HG03103 (cell line): ENCODE measurements at regions not wholly inside any gene's neighbourhood (a gene's known extent, or its start where the extent isn't known, plus 50 kb on each side); places are given as distances from the start of the nearest gene placed in this dataset.

Experiments used
- ATAC-seq: cut with Tn5 transposase; IDR thresholded peaks from one replicate; pipeline ENCODE4 v1.9.1; 2021; ENCODE audit warnings: low read depth; ENCODE audit not compliant: unreplicated experiment

- ATAC-seq = no peak
These were observed 754.7 kb downstream of the DTWD2 start for GRCh38 chr5:118233606-118234005.

- ATAC-seq = no peak
These were observed 759.9 kb downstream of the DTWD2 start for GRCh38 chr5:118228489-118228888.

- ATAC-seq = no peak
These were observed 763.8 kb downstream of the DTWD2 start for GRCh38 chr5:118224546-118224945.

GRCh38 chr5:118220556-118221195 is 767.7 kb downstream of the DTWD2 start:
- no peak for ATAC-seq

GRCh38 chr5:118211606-118212005 is 776.7 kb downstream of the DTWD2 start:
- no peak for ATAC-seq

GRCh38 chr5:118208031-118208453 is 780.3 kb downstream of the DTWD2 start:
- no peak for ATAC-seq

GRCh38 chr5:118199801-118200200 is 788.5 kb downstream of the DTWD2 start:
- ATAC-seq = no peak

GRCh38 chr5:118196229-118196628 is 792.1 kb downstream of the DTWD2 start:
- ATAC-seq = no peak

- ATAC-seq = no peak
These were observed 793.1 kb downstream of the DTWD2 start for GRCh38 chr5:118195211-118195610.

GRCh38 chr5:118193194-118193905 is 795.0 kb downstream of the DTWD2 start:
- ATAC-seq = no peak

- no peak for ATAC-seq
These were observed 803.3 kb downstream of the DTWD2 start for GRCh38 chr5:118185018-118185417.

GRCh38 chr5:118176146-118176545 is 812.2 kb downstream of the DTWD2 start:
- no peak for ATAC-seq

GRCh38 chr5:118174671-118175070 is 813.7 kb downstream of the DTWD2 start:
- no peak for ATAC-seq

- no peak for ATAC-seq
These were observed 815.0 kb downstream of the DTWD2 start for GRCh38 chr5:118173340-118173739.

- ATAC-seq = no peak
These were observed 822.7 kb downstream of the DTWD2 start for GRCh38 chr5:118165619-118166018.

GRCh38 chr5:118156181-118156580 is 832.2 kb downstream of the DTWD2 start:
- ATAC-seq = no peak

- ATAC-seq = no peak
These were observed 841.5 kb downstream of the DTWD2 start for GRCh38 chr5:118146824-118147223.

GRCh38 chr5:118144540-118144939 is 843.8 kb downstream of the DTWD2 start:
- no peak for ATAC-seq

- ATAC-seq = no peak
These were observed 849.0 kb downstream of the DTWD2 start for GRCh38 chr5:118139361-118139760.

- no peak for ATAC-seq
These were observed 862.2 kb downstream of the DTWD2 start for GRCh38 chr5:118126159-118126558.

- ATAC-seq = no peak
These were observed 862.7 kb downstream of the DTWD2 start for GRCh38 chr5:118125687-118126086.

- no peak for ATAC-seq
These were observed 867.1 kb downstream of the DTWD2 start for GRCh38 chr5:118121258-118121657.
